ENCODE measurements at regions not wholly inside any gene's neighbourhood (a gene's known extent, or its start where the extent isn't known, plus 50 kb on each side); places are given as distances from the start of the nearest gene placed in this dataset.

DNA sequence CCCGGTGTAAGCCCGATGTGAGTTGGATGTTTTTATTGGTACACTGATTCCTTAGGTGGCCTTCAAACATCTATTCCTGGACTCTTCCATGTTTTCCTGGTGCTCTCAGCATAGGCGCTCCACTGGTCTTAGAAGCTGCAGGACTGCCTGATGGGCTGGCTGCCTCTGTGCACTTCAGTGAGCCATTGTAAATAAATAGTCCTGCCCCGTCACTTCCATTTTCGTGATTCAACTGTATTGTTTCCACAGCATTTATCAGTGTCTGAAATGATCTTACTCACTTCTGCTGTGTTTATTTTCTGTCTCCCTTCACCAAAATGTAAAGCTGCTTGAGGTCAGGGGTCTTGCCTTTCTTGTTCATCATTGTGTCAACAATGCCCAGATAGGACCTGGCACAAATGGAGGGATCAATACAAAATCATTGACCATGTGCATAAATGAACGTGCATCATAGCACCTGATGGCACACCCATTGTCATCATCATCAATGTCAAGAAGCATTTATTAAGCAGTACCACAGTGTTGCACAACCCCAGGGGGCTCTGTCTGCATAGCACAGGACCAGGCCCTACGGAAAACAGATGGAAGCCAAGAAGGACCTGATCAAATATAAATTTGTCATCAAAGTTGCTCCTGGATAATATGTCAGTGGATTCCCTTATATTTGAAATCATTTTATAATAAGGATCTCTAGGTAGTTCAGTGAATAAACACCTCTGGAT lies 66.6 kb upstream of the CPHXL start:
- Histone ChIP-seq H3K27ac (ENCODE audit: low read length in 2 of 2) (no peak overlapping the region), H3K4me2 (replicated peaks; ENCODE audit: low read depth, low read length, poor library complexity, severe bottlenecking) (no peak overlapping the region), H3K4me1 (ENCODE audit: control insufficient read depth in 2 of 2, insufficient read depth in 2 of 2, low read length in 2 of 2) (no peaks in the 10 kb centered on the region), H3K79me2 (ENCODE audit: control insufficient read depth, insufficient read depth, low read length) (no peaks in the 10 kb centered on the region), H3K4me3 (ENCODE audit: control extremely low read depth in 1 of 5, extremely low read depth in 1 of 5, insufficient read depth in 1 of 5, low read depth in 2 of 5, low read length in 4 of 5) (no peak overlapping the region), H3K9me3 (ENCODE audit: control extremely low read depth in 1 of 3, control insufficient read depth in 2 of 3, insufficient read depth in 1 of 3, low read length in 2 of 3) (no peaks in the 10 kb centered on the region), H3K36me3 (replicated peaks in 1 of 2; ENCODE audit: control extremely low read depth in 1 of 2, control insufficient read depth in 1 of 2, extremely low read depth in 1 of 2, insufficient read depth in 2 of 2, low read length in 1 of 2) (no peaks in the 10 kb centered on the region), H3K9ac (ENCODE audit: low read length) (no peak overlapping the region), H3K27me3 (replicated peaks in 1 of 4; ENCODE audit: control extremely low read depth in 1 of 4, control insufficient read depth in 3 of 4, insufficient read depth in 4 of 4, low read length in 3 of 4) (peaks cover 0 to 4% (median 0%) of the 10 kb centered on the region in 4 experiments), H2AFZ (ENCODE audit: insufficient read depth, low read depth, low read length, poor library complexity, severe bottlenecking) (no peak overlapping the region), H4K20me1 (ENCODE audit: control insufficient read depth, insufficient read depth, low read length, poor library complexity, severe bottlenecking) (no peaks in the 10 kb centered on the region)
- H3K9me3 Mint-ChIP-seq (ENCODE audit: insufficient read depth): peaks cover 3% of the 10 kb centered on the region
- intact Hi-C loops (cut with micrococcal nuclease): no loop called here
- ATAC-seq (ENCODE audit: low read depth) (no peak), DNase-seq (no peak)
- no peak for TF ChIP-seq EZH2 (IDR thresholded peaks at IDR 0.05; ENCODE audit: borderline replicate concordance, insufficient read depth, low read depth, low read length, poor library complexity, severe bottlenecking)
- TF ChIP-seq, protein P1, sequence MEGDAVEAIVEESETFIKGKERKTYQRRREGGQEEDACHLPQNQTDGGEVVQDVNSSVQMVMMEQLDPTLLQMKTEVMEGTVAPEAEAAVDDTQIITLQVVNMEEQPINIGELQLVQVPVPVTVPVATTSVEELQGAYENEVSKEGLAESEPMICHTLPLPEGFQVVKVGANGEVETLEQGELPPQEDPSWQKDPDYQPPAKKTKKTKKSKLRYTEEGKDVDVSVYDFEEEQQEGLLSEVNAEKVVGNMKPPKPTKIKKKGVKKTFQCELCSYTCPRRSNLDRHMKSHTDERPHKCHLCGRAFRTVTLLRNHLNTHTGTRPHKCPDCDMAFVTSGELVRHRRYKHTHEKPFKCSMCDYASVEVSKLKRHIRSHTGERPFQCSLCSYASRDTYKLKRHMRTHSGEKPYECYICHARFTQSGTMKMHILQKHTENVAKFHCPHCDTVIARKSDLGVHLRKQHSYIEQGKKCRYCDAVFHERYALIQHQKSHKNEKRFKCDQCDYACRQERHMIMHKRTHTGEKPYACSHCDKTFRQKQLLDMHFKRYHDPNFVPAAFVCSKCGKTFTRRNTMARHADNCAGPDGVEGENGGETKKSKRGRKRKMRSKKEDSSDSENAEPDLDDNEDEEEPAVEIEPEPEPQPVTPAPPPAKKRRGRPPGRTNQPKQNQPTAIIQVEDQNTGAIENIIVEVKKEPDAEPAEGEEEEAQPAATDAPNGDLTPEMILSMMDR (IDR thresholded peaks at IDR 0.05): no peak
- 43% methylated on average over 2 of the region's 7 CpGs for WGBS (ENCODE audit: insufficient coverage)
- ChIA-PET POLR2A (no interaction called here), CTCF (interaction anchor here (0.7 kb wide), 1 partner anchor 871 kb away, joined by 3 read pairs; no protein-coding TSS in a partner anchor)
- H3K4me1 Mint-ChIP-seq: no peaks in the 10 kb centered on the region
- H3K4me3 Mint-ChIP-seq: no peak overlapping the region
- no peak overlapping the region for H3K27ac Mint-ChIP-seq
- peaks cover 24% of the 10 kb centered on the region for H3K27me3 Mint-ChIP-seq

DNA sequence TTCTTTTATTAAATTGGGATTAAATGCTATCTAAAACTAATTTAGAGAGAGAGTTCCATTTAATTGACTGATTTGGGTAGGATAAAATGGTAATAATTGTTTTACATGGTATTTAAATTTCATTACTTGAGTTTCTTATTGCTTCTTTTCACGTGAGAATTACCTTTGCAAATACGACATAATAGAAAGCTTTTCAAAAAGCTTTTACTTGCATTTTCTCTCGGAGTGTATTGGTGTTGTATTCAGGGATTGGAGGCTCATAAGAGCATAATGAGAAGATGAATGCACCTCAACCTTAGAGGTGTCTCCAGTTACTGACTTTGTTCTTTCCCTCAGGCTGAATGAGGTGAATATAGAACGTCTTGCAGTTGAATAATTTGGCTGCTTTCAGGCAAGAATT lies 67.4 kb upstream of the CPHXL start:
- POLR2A ChIA-PET: no interaction called here
- intact Hi-C loops (cut with micrococcal nuclease): no loop called here
- WGBS (ENCODE audit: insufficient coverage): 100% methylated on average over 1 of the region's 4 CpGs
- no peaks in the 10 kb centered on the region for H3K79me2 ChIP-seq (ENCODE audit: control insufficient read depth, insufficient read depth, low read length)
- H3K4me2 ChIP-seq (replicated peaks; ENCODE audit: low read depth, low read length, poor library complexity, severe bottlenecking): no peak overlapping the region
- H3K36me3 ChIP-seq (replicated peaks in 1 of 2; ENCODE audit: control extremely low read depth in 1 of 2, control insufficient read depth in 1 of 2, extremely low read depth in 1 of 2, insufficient read depth in 2 of 2, low read length in 1 of 2): no peaks in the 10 kb centered on the region
- no peaks in the 10 kb centered on the region for H4K20me1 ChIP-seq (ENCODE audit: control insufficient read depth, insufficient read depth, low read length, poor library complexity, severe bottlenecking)
- peaks cover 0 to 4% (median 0%) of the 10 kb centered on the region in 4 experiments for H3K27me3 ChIP-seq (replicated peaks in 1 of 4; ENCODE audit: control extremely low read depth in 1 of 4, control insufficient read depth in 3 of 4, insufficient read depth in 4 of 4, low read length in 3 of 4)
- CTCF ChIA-PET: no interaction called here
- Mint-ChIP-seq H3K4me3 (no peak overlapping the region), H3K9me3 (ENCODE audit: insufficient read depth) (peaks cover 3% of the 10 kb centered on the region), H3K27me3 (peaks cover 23% of the 10 kb centered on the region), H3K27ac (no peak overlapping the region), H3K4me1 (no peaks in the 10 kb centered on the region)
- H3K4me3 ChIP-seq (ENCODE audit: control extremely low read depth in 1 of 5, extremely low read depth in 1 of 5, insufficient read depth in 1 of 5, low read depth in 2 of 5, low read length in 4 of 5): no peak overlapping the region
- H3K9ac ChIP-seq (ENCODE audit: low read length): no peak overlapping the region
- H3K9me3 ChIP-seq (ENCODE audit: control extremely low read depth in 1 of 3, control insufficient read depth in 2 of 3, insufficient read depth in 1 of 3, low read length in 2 of 3): no peaks in the 10 kb centered on the region
- ATAC-seq (ENCODE audit: low read depth) (no peak), DNase-seq (no peak)
- H3K4me1 ChIP-seq (ENCODE audit: control insufficient read depth in 2 of 2, insufficient read depth in 2 of 2, low read length in 2 of 2): no peaks in the 10 kb centered on the region
- TF ChIP-seq, protein P1 (IDR thresholded peaks at IDR 0.05): no peak
- no peak for TF ChIP-seq EZH2 (IDR thresholded peaks at IDR 0.05; ENCODE audit: borderline replicate concordance, insufficient read depth, low read depth, low read length, poor library complexity, severe bottlenecking)
- H3K27ac ChIP-seq (ENCODE audit: low read length in 2 of 2): no peak overlapping the region
- H2AFZ ChIP-seq (ENCODE audit: insufficient read depth, low read depth, low read length, poor library complexity, severe bottlenecking): no peak overlapping the region

All from B cell (primary cell).